NOMO-1 treated with DMSO at 0.1 percent for 48 hours (cell line): ENCODE measurements at regions not wholly inside any gene's neighbourhood (a gene's known extent, or its start where the extent isn't known, plus 50 kb on each side); places are given as distances from the start of the nearest gene placed in this dataset.
A peak's percentile ranks its signal among the peaks of the same experiment; 100 is the strongest.

ENCODE experiments used
- DNase-seq: peaks from one replicate; lab custom pipeline; 2025; ENCODE audit not compliant: unreplicated experiment; lab: John Stamatoyannopoulos, UW

DNA sequence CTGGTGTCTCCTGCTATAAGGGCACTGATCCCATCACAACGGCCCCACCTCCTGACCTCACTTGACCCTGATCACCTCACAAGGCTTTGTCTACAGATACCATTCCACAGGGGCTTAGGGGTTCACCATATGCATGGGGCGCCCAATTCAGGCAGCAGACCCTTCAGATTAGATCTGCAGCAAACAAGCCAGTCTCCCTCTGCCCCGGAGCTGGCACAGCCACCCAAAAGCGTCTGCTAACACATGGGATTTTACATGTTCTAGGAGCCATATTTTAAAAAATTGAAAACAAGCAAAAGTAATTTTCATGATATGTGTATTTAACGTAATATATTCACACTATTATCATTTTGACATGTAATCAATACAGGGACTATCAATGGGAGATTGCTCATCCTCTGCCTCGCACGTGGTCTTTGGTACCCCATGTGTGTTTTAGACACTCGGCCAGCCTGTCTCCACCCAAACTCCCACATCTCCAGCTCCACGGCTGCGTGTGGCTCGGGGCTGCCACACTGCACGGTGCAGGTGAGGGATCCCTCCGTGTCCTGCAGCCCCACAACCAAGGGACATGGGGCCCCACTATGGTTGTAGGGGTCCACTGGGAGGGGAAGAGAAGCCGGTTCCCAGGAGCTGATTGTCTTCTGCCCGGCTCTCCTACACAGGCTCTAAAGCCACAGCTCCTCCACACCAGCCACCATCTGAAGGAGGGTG lies 107.6 kb downstream of the RBFOX3 start:
- DNase-seq = no peak

DNA sequence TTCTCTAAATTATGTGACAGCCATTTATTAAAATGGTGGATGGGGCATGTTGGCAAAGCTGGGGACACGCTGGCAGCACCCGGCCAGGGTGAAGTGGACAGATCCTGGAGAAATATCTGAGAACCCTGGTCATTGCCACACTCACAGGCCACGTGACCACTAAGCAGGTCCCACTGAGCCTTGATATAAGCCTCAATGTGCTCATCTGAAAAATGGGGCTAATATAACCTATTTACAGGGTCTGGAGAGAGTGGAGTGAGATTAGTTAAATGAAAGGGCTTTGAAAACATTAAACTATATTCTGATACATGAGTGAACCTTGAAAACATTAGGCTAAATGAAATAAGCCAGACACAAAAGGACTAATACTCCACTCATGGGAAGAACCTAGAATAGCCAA lies 108.9 kb downstream of the RBFOX3 start:
- DNase-seq = no peak

DNA sequence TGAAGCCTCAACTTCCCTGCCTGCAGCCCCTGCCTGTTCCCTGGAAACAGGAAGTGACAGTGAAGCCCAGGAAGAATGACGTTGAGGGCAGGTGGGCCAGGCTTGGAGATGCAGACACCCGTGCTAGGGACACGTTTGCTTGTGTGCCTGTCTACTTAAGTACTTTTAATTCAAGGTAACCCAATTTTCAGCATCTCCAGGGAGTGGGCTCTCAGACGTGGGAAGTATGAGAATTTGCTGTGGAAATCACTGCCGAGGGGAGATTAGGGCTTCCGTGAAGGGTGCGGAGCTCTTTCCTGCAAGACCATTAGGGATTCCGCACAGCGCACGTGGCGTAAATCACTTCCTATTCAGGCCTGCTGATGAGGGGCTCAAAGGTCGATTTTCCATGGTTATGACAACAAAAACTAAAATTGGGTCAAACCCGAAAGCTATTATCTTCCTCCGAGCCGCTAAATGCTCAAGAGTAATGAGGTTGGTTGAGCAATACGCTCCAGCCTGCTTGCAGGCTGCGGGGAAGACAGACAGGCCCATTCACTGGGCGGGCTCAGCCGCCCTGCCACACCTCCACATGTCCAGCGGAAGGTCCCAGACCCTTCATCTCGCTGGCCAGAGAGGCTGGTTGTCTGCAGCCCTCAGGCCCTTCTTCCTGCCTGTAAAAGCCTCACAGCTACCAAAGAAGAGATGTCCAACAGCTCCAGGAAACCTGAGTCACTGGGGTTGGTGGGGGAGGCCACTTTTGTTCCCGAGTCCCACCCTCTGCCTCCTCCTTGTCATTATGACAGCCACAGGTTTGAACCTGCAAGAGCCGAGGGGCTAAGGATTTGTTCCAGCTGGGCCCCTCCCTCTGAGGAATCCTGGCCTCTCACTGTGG lies 109.9 kb downstream of the RBFOX3 start:
- DNase-seq = peak; percentile 72

DNA sequence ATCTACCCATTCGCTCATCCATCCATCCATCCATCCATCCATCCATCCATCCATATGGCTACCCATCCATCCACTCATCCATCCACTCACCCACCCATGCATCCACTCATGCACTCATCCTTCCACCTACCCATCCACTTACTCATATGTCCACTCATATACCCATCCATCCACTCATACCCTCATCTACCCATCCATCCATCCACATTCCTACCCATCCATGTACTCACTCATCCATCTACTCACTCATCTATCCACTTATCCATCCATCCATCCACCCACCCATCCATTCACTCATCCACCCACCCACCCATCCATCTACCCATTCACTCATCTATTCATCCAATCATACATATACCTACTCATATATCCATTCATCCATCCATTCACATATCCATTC lies 112.0 kb downstream of the RBFOX3 start:
- DNase-seq = no peak

DNA sequence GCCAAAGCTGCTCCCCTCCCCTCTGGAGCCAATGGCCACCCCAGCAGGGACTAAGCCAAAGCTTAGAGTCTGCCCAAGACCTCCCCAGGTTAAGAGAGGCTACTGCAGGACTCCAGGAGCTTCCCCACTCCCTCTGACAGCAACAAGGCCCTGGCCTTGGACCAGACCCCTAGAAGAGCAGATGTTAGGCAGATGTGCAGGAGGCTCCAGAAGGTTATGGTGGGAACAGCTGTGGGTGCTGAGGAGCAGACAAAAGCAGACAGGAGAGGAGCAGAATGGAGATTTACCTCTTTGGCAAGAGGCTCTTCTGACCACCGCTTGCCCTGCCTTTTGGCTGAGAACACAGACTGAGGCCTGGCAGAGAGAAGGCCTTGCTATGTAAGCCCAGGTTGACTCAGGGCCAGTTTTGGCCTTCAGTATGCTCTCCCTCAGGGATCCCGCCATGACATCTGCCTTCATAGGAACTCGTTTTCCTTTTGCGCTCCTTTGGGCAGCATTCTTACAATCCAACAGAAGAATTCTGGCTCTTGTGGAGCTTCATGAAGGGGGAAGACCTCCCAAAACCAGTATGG lies 113.0 kb downstream of the RBFOX3 start:
- DNase-seq = no peak

DNA sequence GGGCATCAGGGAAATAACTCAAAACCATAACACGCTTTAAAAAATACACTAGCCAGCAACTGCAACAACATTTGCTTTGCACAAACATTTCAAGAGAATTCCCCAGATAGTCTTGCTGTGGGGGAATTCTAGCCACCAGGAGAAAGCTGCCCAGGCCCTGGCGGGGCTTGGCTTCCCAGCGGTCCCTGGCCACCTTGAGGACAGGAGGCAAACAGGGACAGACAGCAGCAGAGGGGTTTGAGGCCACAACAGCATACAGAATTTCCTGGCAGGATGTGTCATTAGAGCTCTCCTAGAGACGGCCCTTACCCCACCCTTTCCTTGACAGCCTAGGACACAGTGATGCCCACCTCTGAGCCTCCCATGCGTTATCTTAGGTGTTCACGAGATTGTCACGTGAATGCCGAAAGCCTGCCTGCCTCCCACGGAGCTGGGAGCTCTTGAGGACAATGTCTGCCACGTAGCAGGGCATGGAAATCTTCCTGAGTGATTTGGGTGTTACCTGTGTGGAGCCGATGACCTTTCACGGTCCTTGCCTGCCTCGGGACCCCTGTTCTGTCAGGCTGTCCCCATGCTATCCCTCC lies 114.3 kb downstream of the RBFOX3 start:
- DNase-seq = no peak

DNA sequence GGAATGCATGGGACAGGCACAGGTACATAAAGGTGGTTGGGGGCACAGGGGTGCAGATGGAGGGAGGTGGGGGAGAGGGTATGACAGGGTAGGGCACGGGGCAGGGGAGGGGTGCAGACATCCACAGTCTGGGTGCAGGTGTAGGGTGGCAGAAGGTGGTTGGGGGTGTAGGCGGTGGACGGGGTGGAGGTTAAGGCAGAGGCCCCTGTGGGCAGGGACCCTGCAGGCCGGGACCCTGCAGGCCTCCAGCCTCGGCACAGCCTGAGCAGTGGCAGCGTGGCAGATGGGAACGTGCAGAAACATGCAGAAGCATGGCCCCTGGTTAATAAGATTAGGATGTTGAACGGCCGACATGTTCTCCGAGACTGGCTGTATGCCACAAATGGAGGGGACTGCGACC lies 115.2 kb downstream of the RBFOX3 start:
- DNase-seq = no peak

DNA sequence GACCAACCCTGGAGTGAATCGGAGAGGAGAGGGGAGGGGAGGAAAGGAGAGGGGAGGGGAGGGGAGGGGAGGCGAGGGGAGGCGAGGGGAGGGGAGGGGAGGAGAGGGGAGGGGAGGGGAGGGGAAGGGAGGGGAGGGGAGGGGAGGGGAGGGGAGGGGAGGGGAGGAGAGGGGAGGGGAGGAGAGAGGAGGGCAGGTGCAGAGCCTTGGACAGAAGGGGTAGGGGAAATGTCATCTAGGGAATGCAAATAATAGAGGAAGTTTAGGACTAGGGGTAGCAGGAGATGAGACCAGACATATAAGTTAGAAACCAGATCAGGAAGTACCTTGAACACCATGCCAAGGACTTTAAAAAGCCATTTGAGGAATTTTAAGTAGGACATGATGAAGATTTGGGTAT lies 119.8 kb downstream of the RBFOX3 start:
- no peak for DNase-seq

DNA sequence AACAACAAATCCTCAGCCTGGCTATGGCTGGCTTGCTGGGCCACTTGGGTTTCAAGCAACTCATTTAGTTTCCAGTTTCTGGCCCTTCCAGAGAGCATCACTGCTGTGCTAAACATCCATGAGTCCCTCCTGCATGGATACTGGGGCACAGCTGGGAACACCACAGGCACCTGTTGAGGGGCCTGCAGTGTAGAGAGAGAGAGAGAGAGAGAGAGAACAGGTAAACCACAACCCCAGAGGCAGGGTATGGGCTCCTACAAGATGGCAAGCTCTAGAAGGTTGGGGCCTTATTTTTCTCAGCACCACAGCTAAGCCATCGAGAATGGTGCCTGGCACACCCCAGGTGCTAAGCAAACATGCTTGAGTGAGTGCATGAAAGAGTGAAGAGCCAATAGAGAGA lies 120.3 kb downstream of the RBFOX3 start:
- no peak for DNase-seq

DNA sequence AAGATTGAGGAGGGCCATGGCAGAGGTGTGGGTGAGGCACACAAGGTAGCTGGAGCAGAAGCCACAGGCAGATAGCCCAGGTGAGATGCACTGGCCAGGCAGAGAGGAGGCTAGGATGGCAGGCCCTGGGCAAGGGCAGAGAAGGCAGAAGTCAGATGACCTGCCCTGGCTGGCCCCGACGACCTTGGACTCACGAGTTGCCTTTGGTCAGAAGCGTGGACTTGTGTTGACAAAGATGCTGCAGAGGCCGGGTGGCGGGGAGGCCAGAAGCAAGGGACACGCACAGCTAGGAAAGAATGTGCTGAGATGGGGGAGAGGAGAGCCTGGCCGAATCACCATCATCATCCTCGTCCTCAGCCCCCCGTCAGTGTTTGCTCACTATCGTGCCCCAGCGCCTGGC lies 123.7 kb downstream of the RBFOX3 start:
- no peak for DNase-seq

DNA sequence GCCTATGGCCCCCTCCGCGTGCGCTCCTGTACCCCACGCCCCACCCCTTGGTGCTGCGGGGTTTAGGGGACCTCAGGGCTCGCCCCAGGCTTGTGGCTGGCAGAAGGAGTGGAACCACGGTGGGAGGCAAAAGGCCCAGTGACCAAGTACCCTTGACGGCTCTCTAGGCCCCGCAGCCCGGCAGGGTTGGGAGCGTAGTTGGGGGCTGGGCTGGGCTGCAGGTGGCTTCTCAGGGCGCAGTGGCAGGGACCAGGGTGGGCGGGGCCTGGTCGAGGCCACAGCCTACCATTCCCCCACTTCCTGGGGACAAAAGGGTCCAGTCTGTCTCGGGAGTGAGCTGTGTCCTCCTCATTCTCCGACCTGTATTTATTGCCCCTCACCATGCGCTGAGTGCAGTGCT lies 124.9 kb downstream of the RBFOX3 start:
- DNase-seq = no peak

DNA sequence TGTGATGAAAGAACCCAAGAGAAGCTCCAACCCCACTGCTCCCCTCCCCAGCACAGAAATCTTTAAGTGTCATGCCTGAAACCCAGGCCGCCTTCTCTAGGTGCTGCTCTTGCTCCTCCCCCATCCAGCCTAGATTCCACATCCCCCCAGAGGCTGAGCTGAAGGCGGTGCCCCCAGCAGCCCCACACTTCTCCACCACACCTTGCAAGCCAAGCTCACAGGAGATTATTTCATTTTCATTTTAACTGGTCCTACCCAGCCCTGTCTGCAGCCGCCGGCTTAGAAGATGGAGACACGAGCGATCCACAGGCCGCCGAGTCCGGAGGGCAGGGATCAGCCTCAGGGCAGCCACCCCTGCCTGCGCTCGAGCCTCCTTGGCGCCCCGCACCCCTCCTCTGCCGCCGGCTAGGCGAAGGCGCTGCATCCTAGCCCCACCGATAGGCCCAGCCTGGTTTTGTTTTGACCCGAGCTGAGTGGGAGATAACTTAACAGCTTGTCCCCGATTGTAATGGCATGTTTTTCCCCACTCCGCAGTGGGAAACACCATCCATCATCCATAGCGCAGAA lies 125.3 kb downstream of the RBFOX3 start:
- no peak for DNase-seq

DNA sequence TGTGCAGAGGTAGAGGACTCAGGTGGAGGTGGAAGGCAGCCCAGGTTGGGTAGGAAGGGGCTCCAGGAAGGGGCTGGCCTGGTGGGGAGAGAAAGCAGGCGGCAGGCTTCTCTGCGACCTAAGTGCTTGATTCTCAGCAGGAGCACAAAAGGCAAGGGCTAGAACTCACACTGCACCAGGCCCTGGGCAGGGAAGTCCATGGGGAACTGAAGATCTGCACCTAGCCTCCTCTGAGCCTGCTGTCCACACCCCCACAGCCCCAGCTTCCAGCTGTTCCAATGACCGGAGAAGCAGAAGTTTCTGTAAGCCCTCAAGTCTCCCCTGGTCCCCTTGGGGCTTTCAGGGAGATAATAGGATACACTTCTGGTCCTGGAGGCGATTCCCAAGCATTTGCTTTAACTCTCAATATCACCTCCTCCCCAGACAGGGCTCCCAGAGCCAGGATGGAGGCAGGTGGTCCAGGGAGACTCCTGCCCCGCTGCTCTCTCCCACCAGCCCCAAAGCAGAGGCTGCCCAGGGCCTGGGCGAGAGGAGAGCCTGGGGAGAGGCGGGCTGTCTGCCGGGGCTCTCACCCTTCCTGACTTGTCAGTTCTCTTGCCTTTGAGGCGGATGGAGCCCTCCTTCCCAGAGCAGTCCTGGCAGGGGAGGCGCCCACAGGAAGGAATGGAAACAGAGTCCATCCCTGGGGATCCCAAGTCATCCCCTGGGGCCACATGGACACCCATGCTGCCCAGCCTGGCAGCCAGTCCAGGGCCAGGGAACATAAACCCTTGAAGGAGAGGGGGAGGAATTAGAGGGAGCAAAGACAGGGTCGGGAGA lies 126.0 kb downstream of the RBFOX3 start:
- no peak for DNase-seq

DNA sequence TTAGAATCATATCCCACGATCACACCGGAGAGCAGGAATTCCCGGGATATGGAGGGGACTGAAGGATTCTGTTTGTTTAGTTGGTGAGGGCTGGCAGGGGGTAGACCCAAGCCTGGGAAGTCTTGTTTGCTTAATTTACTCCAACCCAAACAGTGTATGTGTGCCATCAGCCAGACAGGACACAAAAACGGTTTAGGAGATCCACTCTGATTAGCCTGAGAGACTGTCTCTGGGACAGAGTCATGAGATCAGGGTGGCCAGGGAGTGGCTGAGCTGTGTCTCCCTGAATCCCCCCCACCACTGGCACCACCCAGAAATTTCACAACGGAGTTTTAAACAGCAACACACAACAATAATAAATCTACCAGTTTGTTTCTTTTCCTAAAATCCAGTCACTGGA lies 127.0 kb downstream of the RBFOX3 start:
- no peak for DNase-seq

DNA sequence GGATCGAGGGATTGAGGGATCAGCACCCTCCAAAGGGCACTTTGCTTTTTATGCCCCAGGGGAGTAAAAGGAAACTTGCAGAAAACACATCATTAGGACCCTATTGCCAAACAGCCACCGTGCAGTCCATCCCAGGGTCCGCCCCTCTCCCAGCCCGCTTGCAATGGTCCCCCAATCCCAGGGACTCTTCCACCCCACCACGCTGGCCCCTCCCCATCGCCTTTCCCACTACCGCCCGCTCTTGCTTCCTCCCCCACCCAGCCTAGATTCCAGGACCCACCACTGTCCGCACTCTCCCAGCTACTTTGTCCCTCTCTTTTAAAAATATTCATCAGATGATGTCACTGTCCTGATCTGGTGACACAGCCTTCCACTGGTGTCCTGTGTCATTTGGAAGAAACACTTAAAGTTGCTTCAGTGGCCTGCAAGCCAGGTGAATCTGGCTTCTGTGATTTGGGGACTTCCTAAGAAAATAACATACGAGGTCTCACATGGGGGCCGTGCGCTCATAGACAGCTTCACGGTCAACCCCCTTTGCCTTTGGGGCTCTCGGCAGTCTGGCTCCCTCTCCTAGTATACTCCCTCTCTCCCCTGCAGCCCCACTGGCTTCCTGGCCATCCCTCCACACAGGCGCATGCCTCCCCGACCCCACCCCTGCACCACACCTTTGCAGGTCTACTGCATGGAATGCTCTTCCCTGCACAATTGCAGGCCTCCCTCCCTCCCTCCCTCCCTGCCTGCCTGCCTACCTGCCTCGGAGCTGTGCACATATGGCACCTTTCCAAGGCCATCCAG lies 127.9 kb downstream of the RBFOX3 start:
- DNase-seq = no peak

DNA sequence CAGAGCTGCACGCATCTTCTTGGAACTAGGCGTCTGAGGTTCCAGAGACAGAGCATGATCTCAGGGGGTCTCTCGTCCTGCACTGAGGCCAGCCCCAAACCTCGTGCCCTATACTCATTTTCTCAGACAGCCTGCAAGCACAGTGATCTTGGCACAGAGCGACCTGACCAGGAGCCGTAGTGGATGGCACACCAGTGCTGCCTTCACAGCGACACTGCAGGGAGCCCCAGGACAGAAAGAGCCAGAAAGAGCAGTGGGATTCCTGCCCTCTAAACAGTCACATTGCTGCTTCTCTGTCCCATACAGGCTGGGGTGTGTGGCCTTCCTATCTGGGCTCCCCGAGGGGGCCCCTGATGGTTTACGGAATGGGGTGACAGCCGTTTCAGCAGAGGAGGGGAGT lies 131.0 kb downstream of the RBFOX3 start:
- no peak for DNase-seq

DNA sequence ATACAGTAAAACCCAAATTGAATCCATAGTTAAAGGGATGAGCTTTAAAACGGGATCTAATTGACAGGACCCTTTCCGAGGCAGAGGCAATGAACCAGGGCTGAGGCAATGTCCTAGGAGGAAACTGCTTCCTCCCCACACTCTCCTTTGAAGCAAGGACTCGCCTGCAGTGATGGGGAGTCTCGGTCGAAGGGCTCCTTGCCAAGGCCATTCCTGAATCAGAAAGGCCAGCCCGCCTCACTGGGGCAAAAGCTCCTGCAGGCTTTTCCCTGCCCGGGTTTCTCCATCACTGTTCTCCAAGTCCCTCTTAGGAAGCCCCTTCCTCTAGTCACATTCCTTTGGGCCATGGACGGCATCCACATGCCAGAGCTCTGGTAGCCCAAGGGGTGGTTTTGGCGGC lies 132.0 kb downstream of the RBFOX3 start:
- DNase-seq = no peak

DNA sequence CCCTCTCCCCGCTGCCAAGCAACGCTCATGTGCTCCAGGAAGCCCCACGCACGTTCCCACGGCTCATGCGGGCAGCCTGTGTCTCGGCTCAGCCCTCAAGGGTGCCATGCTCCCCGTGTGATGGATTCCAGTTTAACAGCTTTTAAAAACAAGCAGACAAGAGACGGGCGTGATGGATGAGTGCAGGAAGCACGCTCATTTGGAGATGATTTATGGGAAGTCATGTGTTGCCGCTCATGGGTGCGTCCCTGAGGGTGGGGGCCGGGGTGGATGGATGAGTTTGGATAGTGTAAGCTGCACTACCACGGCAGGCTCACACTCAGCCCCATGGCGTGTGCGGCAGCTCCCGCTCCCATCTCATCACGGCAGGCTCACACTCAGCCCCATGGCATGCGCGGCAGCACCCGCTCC lies 132.8 kb downstream of the RBFOX3 start:
- no peak for DNase-seq

DNA sequence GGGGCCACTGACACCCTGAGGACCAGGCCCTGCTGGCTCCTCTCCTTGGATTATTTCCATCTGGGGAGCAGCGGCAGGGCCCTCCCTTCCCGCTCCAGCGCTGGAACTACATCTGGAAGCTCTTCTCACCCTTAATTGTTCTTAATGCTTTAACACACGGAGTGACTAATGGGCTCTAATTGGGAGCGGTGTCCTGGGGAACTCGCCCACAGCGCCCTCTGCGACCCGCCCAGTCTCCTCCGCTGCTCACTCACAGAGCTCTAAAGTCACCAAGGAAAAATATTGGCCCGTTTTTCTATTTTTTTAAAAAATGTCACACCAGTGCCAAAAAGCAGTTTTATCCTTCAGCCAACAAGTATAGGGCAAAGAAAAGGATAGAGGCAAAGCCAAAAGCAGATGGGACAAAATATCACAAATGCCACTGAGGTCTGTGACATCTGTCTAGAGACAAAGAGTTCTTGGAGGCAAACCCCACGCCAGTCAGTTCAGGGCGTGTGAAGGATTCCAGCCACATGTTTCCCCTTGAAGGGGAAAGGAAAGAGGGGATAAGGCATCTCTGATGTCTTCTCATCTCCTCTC lies 134.7 kb downstream of the RBFOX3 start:
- no peak for DNase-seq
